ENCODE measurements at regions not wholly inside any gene's neighbourhood (a gene's known extent, or its start where the extent isn't known, plus 50 kb on each side); places are given as distances from the start of the nearest gene placed in this dataset.

GRCh38 chr16:73735954-73736353 is 560.7 kb upstream of the PSMD7 start:
- Histone ChIP-seq H3K9me3 (ENCODE audit: control insufficient read depth, insufficient read depth, low read depth, low read length) (no peaks in the 10 kb centered on the region), H3K27me3 (ENCODE audit: control insufficient read depth, insufficient read depth, low read length) (no peaks in the 10 kb centered on the region), H3K4me1 (ENCODE audit: control insufficient read depth, extremely low read depth, insufficient read depth, low read length) (no peaks in the 10 kb centered on the region), H2AFZ (ENCODE audit: low read length) (no peak overlapping the region), H3K9ac (ENCODE audit: insufficient read depth, low read length) (no peak overlapping the region), H4K20me1 (ENCODE audit: control insufficient read depth, extremely low read depth, insufficient read depth, low read length) (no peaks in the 10 kb centered on the region), H3K4me2 (ENCODE audit: extremely low read depth, insufficient read depth, low read length) (no peak overlapping the region), H3K27ac (ENCODE audit: insufficient read depth, low read length) (no peak overlapping the region), H3K79me2 (ENCODE audit: control insufficient read depth, insufficient read depth, low read length) (no peaks in the 10 kb centered on the region), H3K36me3 (ENCODE audit: control insufficient read depth, insufficient read depth, low read length) (no peaks in the 10 kb centered on the region), H3K4me3 (replicated peaks in 1 of 4; ENCODE audit: control extremely low read depth in 1 of 4, insufficient read depth in 1 of 4, low read depth in 3 of 4, low read length in 4 of 4) (no peak overlapping the region)
- DNase-seq (ENCODE audit: low read depth in 2 of 2): no peak
- TF ChIP-seq CTCF (conservative IDR thresholded peaks at IDR 0.05 in 1 of 2, IDR thresholded peaks at IDR 0.05 in 1 of 2; ENCODE audit: low read depth in 1 of 2, low read length in 2 of 2) (no peak), EZH2 (IDR thresholded peaks at IDR 0.05; ENCODE audit: low read length, missing control alignments) (no peak)

- no peaks in the 10 kb centered on the region for H4K20me1 ChIP-seq (ENCODE audit: control insufficient read depth, extremely low read depth, insufficient read depth, low read length)
- DNase-seq (ENCODE audit: low read depth in 2 of 2): peak; percentile 58 to 79
- H3K9me3 ChIP-seq (ENCODE audit: control insufficient read depth, insufficient read depth, low read depth, low read length): no peaks in the 10 kb centered on the region
- no peak overlapping the region for H3K9ac ChIP-seq (ENCODE audit: insufficient read depth, low read length)
- H3K36me3 ChIP-seq (ENCODE audit: control insufficient read depth, insufficient read depth, low read length): no peaks in the 10 kb centered on the region
- no peaks in the 10 kb centered on the region for H3K4me1 ChIP-seq (ENCODE audit: control insufficient read depth, extremely low read depth, insufficient read depth, low read length)
- H3K79me2 ChIP-seq (ENCODE audit: control insufficient read depth, insufficient read depth, low read length): no peaks in the 10 kb centered on the region
- no peaks in the 10 kb centered on the region for H3K27me3 ChIP-seq (ENCODE audit: control insufficient read depth, insufficient read depth, low read length)
- H3K4me3 ChIP-seq (replicated peaks in 1 of 4; ENCODE audit: control extremely low read depth in 1 of 4, insufficient read depth in 1 of 4, low read depth in 3 of 4, low read length in 4 of 4): no peak overlapping the region
- H3K27ac ChIP-seq (ENCODE audit: insufficient read depth, low read length): no peak overlapping the region
- TF ChIP-seq EZH2 (IDR thresholded peaks at IDR 0.05; ENCODE audit: low read length, missing control alignments) (no peak), CTCF (conservative IDR thresholded peaks at IDR 0.05 in 1 of 2, IDR thresholded peaks at IDR 0.05 in 1 of 2; ENCODE audit: low read depth in 1 of 2, low read length in 2 of 2) (no peak)
- no peak overlapping the region for H3K4me2 ChIP-seq (ENCODE audit: extremely low read depth, insufficient read depth, low read length)
- no peak overlapping the region for H2AFZ ChIP-seq (ENCODE audit: low read length)
These were observed 561.6 kb upstream of the PSMD7 start for GRCh38 chr16:73735018-73735417.

GRCh38 chr16:73732681-73733080 is 563.9 kb upstream of the PSMD7 start:
- no peak for TF ChIP-seq CTCF (conservative IDR thresholded peaks at IDR 0.05 in 1 of 2, IDR thresholded peaks at IDR 0.05 in 1 of 2; ENCODE audit: low read depth in 1 of 2, low read length in 2 of 2)
- no peak for TF ChIP-seq EZH2 (IDR thresholded peaks at IDR 0.05; ENCODE audit: low read length, missing control alignments)
- Histone ChIP-seq H2AFZ (ENCODE audit: low read length) (no peak overlapping the region), H3K9me3 (ENCODE audit: control insufficient read depth, insufficient read depth, low read depth, low read length) (no peaks in the 10 kb centered on the region), H3K36me3 (ENCODE audit: control insufficient read depth, insufficient read depth, low read length) (no peaks in the 10 kb centered on the region), H3K9ac (ENCODE audit: insufficient read depth, low read length) (no peak overlapping the region), H3K4me1 (ENCODE audit: control insufficient read depth, extremely low read depth, insufficient read depth, low read length) (no peaks in the 10 kb centered on the region), H4K20me1 (ENCODE audit: control insufficient read depth, extremely low read depth, insufficient read depth, low read length) (no peaks in the 10 kb centered on the region), H3K79me2 (ENCODE audit: control insufficient read depth, insufficient read depth, low read length) (no peaks in the 10 kb centered on the region), H3K4me3 (replicated peaks in 1 of 4; ENCODE audit: control extremely low read depth in 1 of 4, insufficient read depth in 1 of 4, low read depth in 3 of 4, low read length in 4 of 4) (no peak overlapping the region), H3K4me2 (ENCODE audit: extremely low read depth, insufficient read depth, low read length) (no peak overlapping the region), H3K27ac (ENCODE audit: insufficient read depth, low read length) (no peak overlapping the region), H3K27me3 (ENCODE audit: control insufficient read depth, insufficient read depth, low read length) (no peaks in the 10 kb centered on the region)
- no peak for DNase-seq (ENCODE audit: low read depth in 2 of 2)

Data from fibroblast of lung (primary cell).